ENCODE measurements at regions not wholly inside any gene's neighbourhood (a gene's known extent, or its start where the extent isn't known, plus 50 kb on each side); places are given as distances from the start of the nearest gene placed in this dataset.

GRCh38 chr13:57045826-57046546 is 94.7 kb upstream of the PRR20A start:
- Mint-ChIP-seq H3K27ac (no peak overlapping the region), H3K4me1 (no peaks in the 10 kb centered on the region), H3K9me3 (ENCODE audit: insufficient read depth) (peaks cover 15% of the 10 kb centered on the region), H3K27me3 (no peaks in the 10 kb centered on the region), H3K4me3 (no peak overlapping the region)
- Histone ChIP-seq H3K27ac (ENCODE audit: low read length in 2 of 2) (no peak overlapping the region), H4K20me1 (ENCODE audit: control insufficient read depth, insufficient read depth, low read length, poor library complexity, severe bottlenecking) (no peaks in the 10 kb centered on the region), H3K4me1 (ENCODE audit: control insufficient read depth in 2 of 2, insufficient read depth in 2 of 2, low read length in 2 of 2) (no peaks in the 10 kb centered on the region), H3K4me3 (ENCODE audit: control extremely low read depth in 1 of 5, extremely low read depth in 1 of 5, insufficient read depth in 1 of 5, low read depth in 2 of 5, low read length in 4 of 5) (no peak overlapping the region), H3K9ac (ENCODE audit: low read length) (no peak overlapping the region), H3K27me3 (replicated peaks in 1 of 4; ENCODE audit: control extremely low read depth in 1 of 4, control insufficient read depth in 3 of 4, insufficient read depth in 4 of 4, low read length in 3 of 4) (no peaks in the 10 kb centered on the region), H2AFZ (ENCODE audit: insufficient read depth, low read depth, low read length, poor library complexity, severe bottlenecking) (no peak overlapping the region), H3K4me2 (replicated peaks; ENCODE audit: low read depth, low read length, poor library complexity, severe bottlenecking) (no peak overlapping the region), H3K79me2 (ENCODE audit: control insufficient read depth, insufficient read depth, low read length) (no peaks in the 10 kb centered on the region), H3K9me3 (ENCODE audit: control extremely low read depth in 1 of 3, control insufficient read depth in 2 of 3, insufficient read depth in 1 of 3, low read length in 2 of 3) (no peaks in the 10 kb centered on the region), H3K36me3 (replicated peaks in 1 of 2; ENCODE audit: control extremely low read depth in 1 of 2, control insufficient read depth in 1 of 2, extremely low read depth in 1 of 2, insufficient read depth in 2 of 2, low read length in 1 of 2) (no peaks in the 10 kb centered on the region)
- no peak for TF ChIP-seq EZH2 (IDR thresholded peaks at IDR 0.05; ENCODE audit: borderline replicate concordance, insufficient read depth, low read depth, low read length, poor library complexity, severe bottlenecking)
- no peak for TF ChIP-seq CTCF (IDR thresholded peaks at IDR 0.05)
- no CpG with 5 or more reads among the region's 5 CpGs for WGBS (ENCODE audit: insufficient coverage)
- POLR2A ChIA-PET, result no interaction called here
- intact Hi-C loops (cut with micrococcal nuclease), result no loop called here
- DNase-seq, result no peak
- CTCF ChIA-PET, result no interaction called here
- ATAC-seq (ENCODE audit: low read depth), result no peak

GRCh38 chr13:57056601-57057180 is 84.0 kb upstream of the PRR20A start:
- Histone ChIP-seq H3K4me2 (replicated peaks; ENCODE audit: low read depth, low read length, poor library complexity, severe bottlenecking) (no peak overlapping the region), H3K9ac (ENCODE audit: low read length) (no peak overlapping the region), H3K79me2 (ENCODE audit: control insufficient read depth, insufficient read depth, low read length) (no peaks in the 10 kb centered on the region), H3K4me1 (ENCODE audit: control insufficient read depth in 2 of 2, insufficient read depth in 2 of 2, low read length in 2 of 2) (no peaks in the 10 kb centered on the region), H3K27me3 (replicated peaks in 1 of 4; ENCODE audit: control extremely low read depth in 1 of 4, control insufficient read depth in 3 of 4, insufficient read depth in 4 of 4, low read length in 3 of 4) (no peaks in the 10 kb centered on the region), H3K27ac (ENCODE audit: low read length in 2 of 2) (no peak overlapping the region), H3K36me3 (replicated peaks in 1 of 2; ENCODE audit: control extremely low read depth in 1 of 2, control insufficient read depth in 1 of 2, extremely low read depth in 1 of 2, insufficient read depth in 2 of 2, low read length in 1 of 2) (no peaks in the 10 kb centered on the region), H4K20me1 (ENCODE audit: control insufficient read depth, insufficient read depth, low read length, poor library complexity, severe bottlenecking) (no peaks in the 10 kb centered on the region), H3K4me3 (ENCODE audit: control extremely low read depth in 1 of 5, extremely low read depth in 1 of 5, insufficient read depth in 1 of 5, low read depth in 2 of 5, low read length in 4 of 5) (no peak overlapping the region), H2AFZ (ENCODE audit: insufficient read depth, low read depth, low read length, poor library complexity, severe bottlenecking) (no peak overlapping the region), H3K9me3 (ENCODE audit: control extremely low read depth in 1 of 3, control insufficient read depth in 2 of 3, insufficient read depth in 1 of 3, low read length in 2 of 3) (peaks cover 0 to 4% (median 0%) of the 10 kb centered on the region in 3 donors)
- H3K4me3 Mint-ChIP-seq, result no peak overlapping the region
- peaks cover 4% of the 10 kb centered on the region for H3K9me3 Mint-ChIP-seq (ENCODE audit: insufficient read depth)
- no peak for TF ChIP-seq EZH2 (IDR thresholded peaks at IDR 0.05; ENCODE audit: borderline replicate concordance, insufficient read depth, low read depth, low read length, poor library complexity, severe bottlenecking)
- no peak for TF ChIP-seq CTCF (IDR thresholded peaks at IDR 0.05)
- intact Hi-C loops (cut with micrococcal nuclease), result no loop called here
- CTCF ChIA-PET, result no interaction called here
- ATAC-seq (ENCODE audit: low read depth), result no peak
- 80% methylated on average over 5 of the region's 5 CpGs for WGBS (ENCODE audit: insufficient coverage)
- POLR2A ChIA-PET, result no interaction called here
- no peaks in the 10 kb centered on the region for H3K27me3 Mint-ChIP-seq
- no peaks in the 10 kb centered on the region for H3K4me1 Mint-ChIP-seq
- H3K27ac Mint-ChIP-seq, result no peak overlapping the region
- no peak for DNase-seq

Data from B cell (primary cell).